HepG2 (cell line): ENCODE measurements at regions not wholly inside any gene's neighbourhood (a gene's known extent, or its start where the extent isn't known, plus 50 kb on each side); places are given as distances from the start of the nearest gene placed in this dataset.

Experiments used
- BORCS8-MEF2B ChIP-seq: sonication (generic); formaldehyde crosslinking; IDR thresholded peaks from 2 replicates; pipeline ENCODE4 v1.8.0; 2022; ENCODE audit warnings: mild to moderate bottlenecking, missing genetic modification reagents
- DPF2 ChIP-seq: sonication (generic); formaldehyde crosslinking; IDR thresholded peaks from 2 replicates; pipeline ENCODE4 v1.4.0; 2020; ENCODE audit warnings: mild to moderate bottlenecking, low read depth, missing genetic modification reagents, borderline replicate concordance
- EZH2 ChIP-seq: conservative IDR thresholded peaks from 2 replicates; pipeline ENCODE4 v1.6.1; 2012; ENCODE audit warnings: mild to moderate bottlenecking, low read depth, low read length, moderate library complexity
- HNRNPL ChIP-seq: fragments of 200-400 bp; formaldehyde crosslinking; IDR thresholded peaks from 2 replicates; pipeline ENCODE4 v1.6.1; 2017; ENCODE audit warnings: mild to moderate bottlenecking, low read depth, low read length
- HOXA7 ChIP-seq: sonication (generic); formaldehyde crosslinking; IDR thresholded peaks from 2 replicates; pipeline ENCODE4 v1.8.1; 2022; ENCODE audit warnings: mild to moderate bottlenecking, missing genetic modification reagents, moderate library complexity
- KDM4B ChIP-seq: sonication (generic); formaldehyde crosslinking; IDR thresholded peaks from 2 replicates; pipeline ENCODE4 v1.4.0; 2020; ENCODE audit warnings: missing genetic modification reagents
- LBX2 ChIP-seq: sonication (generic); formaldehyde crosslinking; IDR thresholded peaks from 2 replicates; pipeline ENCODE4 v1.5.0; 2020; ENCODE audit warnings: missing genetic modification reagents, mild to moderate bottlenecking, borderline replicate concordance
- NFE2L1 ChIP-seq: sonication (generic); formaldehyde crosslinking; IDR thresholded peaks from 2 replicates; pipeline ENCODE4 v1.4.0; 2020; ENCODE audit warnings: missing genetic modification reagents, mild to moderate bottlenecking, borderline replicate concordance
- RAD21 ChIP-seq: fragments of 450-650 bp; formaldehyde crosslinking; IDR thresholded peaks from 2 replicates; pipeline ENCODE4 v1.5.0; 2020; ENCODE audit warnings: mild to moderate bottlenecking
- TRIM24 ChIP-seq: sonication (generic); formaldehyde crosslinking; IDR thresholded peaks from 2 replicates; pipeline ENCODE4 v1.8.0; 2022; ENCODE audit warnings: mild to moderate bottlenecking, missing genetic modification reagents
- ZNF224 ChIP-seq: sonication (generic); formaldehyde crosslinking; IDR thresholded peaks from 2 replicates; pipeline ENCODE4 v1.5.0; 2020; ENCODE audit warnings: mild to moderate bottlenecking, missing genetic modification reagents
- ZNF44 ChIP-seq: sonication (generic); formaldehyde crosslinking; IDR thresholded peaks from 2 replicates; pipeline ENCODE4 v1.5.1; 2020; ENCODE audit warnings: mild to moderate bottlenecking, missing genetic modification reagents
- ZNF451 ChIP-seq: sonication (generic); formaldehyde crosslinking; IDR thresholded peaks from 2 replicates; pipeline ENCODE4 v1.5.0; 2020; ENCODE audit warnings: mild to moderate bottlenecking, missing genetic modification reagents
- ZNF556 ChIP-seq: sonication (generic); formaldehyde crosslinking; IDR thresholded peaks from 2 replicates; pipeline ENCODE4 v1.4.0; 2020; ENCODE audit warnings: mild to moderate bottlenecking, missing genetic modification reagents, borderline replicate concordance
- ZNF572 ChIP-seq: sonication (generic); formaldehyde crosslinking; IDR thresholded peaks from 2 replicates; pipeline ENCODE4 v1.5.1; 2020; ENCODE audit warnings: mild to moderate bottlenecking, missing genetic modification reagents
- ZNF883 ChIP-seq: sonication (generic); formaldehyde crosslinking; IDR thresholded peaks from 2 replicates; pipeline ENCODE4 v1.5.1; 2020; ENCODE audit warnings: mild to moderate bottlenecking, missing genetic modification reagents; ENCODE audit errors: not compliant biosample characterization
- TF ChIP-seq, protein P1 (sequence below): sonication (generic); formaldehyde crosslinking; IDR thresholded peaks from 2 replicates; pipeline ENCODE4 v1.5.0; 2020; ENCODE audit warnings: missing genetic modification reagents
- TF ChIP-seq, protein P2 (sequence below): sonication (generic); formaldehyde crosslinking; IDR thresholded peaks from 2 replicates; pipeline ENCODE4 v1.8.1; 2023; ENCODE audit warnings: missing genetic modification reagents, mild to moderate bottlenecking, borderline replicate concordance
- TF ChIP-seq, protein P3 (sequence below): sonication (generic); formaldehyde crosslinking; IDR thresholded peaks from 2 replicates; pipeline ENCODE4 v1.4.0; 2020; ENCODE audit warnings: missing genetic modification reagents
- TF ChIP-seq, protein P4 (sequence below): IDR thresholded peaks from 2 replicates; pipeline ENCODE4 v1.6.1; 2016; ENCODE audit warnings: low read depth, missing genetic modification reagents, missing compliant biosample characterization

DNA sequence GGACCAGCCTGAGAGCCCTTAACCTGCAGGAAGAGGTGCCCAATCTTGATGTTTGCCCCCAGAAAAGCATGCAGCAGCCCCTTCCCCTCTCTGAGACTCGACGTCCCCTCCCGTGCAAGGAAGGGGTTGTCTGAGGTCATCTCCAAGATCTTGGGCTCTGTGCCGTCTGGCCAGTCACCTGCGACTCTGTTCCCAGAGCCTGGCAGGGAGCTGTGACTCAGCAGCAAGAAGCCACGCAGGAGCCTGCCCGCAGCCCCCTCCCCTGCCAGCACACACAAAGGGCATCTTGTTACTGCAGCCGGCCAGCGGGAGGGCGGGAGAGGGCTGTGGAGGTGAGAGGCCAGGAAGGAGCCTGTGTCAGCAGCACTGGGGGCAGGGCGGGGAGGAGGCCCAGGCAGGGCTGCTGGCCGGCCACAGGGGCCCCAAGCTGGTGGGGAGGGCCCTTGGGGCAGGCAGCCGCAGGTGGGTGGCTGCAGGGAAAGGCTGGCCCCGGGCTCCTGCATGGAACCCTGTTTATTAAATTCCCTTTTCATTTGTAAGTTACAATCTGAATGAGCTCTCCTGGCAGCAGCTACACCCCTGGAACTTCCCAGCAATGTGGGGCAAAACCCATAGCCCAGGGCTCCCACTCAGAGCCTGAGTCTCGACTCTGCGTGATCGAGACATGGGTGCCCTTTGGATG, 103.7 kb upstream of the ZMIZ1 start (continued):
- TF ChIP-seq NFE2L1 (CRISPR knock-in tag) (no peak; the same call in 1 of the 2 replicates), DPF2 (CRISPR knock-in tag) (peak; percentile 75), TRIM24 (no peak), ZNF556 (CRISPR knock-in tag) (peak; percentile 93; the same call in 1 of the 2 replicates), LBX2 (CRISPR knock-in tag) (no peak), ZNF451 (no peak; the same call in 1 of the 2 replicates), KDM4B (CRISPR knock-in tag) (peak; percentile 50; the same call in 1 of the 2 replicates), BORCS8-MEF2B (CRISPR knock-in tag) (peak; percentile 74), HNRNPL (peak; percentile 96), ZNF572 (CRISPR knock-in tag) (no peak), RAD21 (CRISPR knock-in tag) (peak; percentile 67), EZH2 (no peak), ZNF224 (CRISPR knock-in tag) (0 out of 2 replicates have a peak, but pooled peaks have one; percentile 41), HOXA7 (CRISPR knock-in tag) (no peak), ZNF883 (CRISPR knock-in tag) (peak; percentile 23), ZNF44 (CRISPR knock-in tag) (no peak)
- TF ChIP-seq, protein P1, sequence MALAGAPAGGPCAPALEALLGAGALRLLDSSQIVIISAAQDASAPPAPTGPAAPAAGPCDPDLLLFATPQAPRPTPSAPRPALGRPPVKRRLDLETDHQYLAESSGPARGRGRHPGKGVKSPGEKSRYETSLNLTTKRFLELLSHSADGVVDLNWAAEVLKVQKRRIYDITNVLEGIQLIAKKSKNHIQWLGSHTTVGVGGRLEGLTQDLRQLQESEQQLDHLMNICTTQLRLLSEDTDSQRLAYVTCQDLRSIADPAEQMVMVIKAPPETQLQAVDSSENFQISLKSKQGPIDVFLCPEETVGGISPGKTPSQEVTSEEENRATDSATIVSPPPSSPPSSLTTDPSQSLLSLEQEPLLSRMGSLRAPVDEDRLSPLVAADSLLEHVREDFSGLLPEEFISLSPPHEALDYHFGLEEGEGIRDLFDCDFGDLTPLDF (CRISPR knock-in tag): no peak
- TF ChIP-seq, protein P2, sequence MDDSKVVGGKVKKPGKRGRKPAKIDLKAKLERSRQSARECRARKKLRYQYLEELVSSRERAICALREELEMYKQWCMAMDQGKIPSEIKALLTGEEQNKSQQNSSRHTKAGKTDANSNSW (CRISPR knock-in tag): no peak
- TF ChIP-seq, protein P3, sequence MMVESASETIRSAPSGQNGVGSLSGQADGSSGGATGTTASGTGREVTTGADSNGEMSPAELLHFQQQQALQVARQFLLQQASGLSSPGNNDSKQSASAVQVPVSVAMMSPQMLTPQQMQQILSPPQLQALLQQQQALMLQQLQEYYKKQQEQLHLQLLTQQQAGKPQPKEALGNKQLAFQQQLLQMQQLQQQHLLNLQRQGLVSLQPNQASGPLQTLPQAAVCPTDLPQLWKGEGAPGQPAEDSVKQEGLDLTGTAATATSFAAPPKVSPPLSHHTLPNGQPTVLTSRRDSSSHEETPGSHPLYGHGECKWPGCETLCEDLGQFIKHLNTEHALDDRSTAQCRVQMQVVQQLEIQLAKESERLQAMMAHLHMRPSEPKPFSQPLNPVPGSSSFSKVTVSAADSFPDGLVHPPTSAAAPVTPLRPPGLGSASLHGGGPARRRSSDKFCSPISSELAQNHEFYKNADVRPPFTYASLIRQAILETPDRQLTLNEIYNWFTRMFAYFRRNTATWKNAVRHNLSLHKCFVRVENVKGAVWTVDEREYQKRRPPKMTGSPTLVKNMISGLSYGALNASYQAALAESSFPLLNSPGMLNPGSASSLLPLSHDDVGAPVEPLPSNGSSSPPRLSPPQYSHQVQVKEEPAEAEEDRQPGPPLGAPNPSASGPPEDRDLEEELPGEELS (CRISPR knock-in tag): peak; percentile 90
- TF ChIP-seq, protein P4, sequence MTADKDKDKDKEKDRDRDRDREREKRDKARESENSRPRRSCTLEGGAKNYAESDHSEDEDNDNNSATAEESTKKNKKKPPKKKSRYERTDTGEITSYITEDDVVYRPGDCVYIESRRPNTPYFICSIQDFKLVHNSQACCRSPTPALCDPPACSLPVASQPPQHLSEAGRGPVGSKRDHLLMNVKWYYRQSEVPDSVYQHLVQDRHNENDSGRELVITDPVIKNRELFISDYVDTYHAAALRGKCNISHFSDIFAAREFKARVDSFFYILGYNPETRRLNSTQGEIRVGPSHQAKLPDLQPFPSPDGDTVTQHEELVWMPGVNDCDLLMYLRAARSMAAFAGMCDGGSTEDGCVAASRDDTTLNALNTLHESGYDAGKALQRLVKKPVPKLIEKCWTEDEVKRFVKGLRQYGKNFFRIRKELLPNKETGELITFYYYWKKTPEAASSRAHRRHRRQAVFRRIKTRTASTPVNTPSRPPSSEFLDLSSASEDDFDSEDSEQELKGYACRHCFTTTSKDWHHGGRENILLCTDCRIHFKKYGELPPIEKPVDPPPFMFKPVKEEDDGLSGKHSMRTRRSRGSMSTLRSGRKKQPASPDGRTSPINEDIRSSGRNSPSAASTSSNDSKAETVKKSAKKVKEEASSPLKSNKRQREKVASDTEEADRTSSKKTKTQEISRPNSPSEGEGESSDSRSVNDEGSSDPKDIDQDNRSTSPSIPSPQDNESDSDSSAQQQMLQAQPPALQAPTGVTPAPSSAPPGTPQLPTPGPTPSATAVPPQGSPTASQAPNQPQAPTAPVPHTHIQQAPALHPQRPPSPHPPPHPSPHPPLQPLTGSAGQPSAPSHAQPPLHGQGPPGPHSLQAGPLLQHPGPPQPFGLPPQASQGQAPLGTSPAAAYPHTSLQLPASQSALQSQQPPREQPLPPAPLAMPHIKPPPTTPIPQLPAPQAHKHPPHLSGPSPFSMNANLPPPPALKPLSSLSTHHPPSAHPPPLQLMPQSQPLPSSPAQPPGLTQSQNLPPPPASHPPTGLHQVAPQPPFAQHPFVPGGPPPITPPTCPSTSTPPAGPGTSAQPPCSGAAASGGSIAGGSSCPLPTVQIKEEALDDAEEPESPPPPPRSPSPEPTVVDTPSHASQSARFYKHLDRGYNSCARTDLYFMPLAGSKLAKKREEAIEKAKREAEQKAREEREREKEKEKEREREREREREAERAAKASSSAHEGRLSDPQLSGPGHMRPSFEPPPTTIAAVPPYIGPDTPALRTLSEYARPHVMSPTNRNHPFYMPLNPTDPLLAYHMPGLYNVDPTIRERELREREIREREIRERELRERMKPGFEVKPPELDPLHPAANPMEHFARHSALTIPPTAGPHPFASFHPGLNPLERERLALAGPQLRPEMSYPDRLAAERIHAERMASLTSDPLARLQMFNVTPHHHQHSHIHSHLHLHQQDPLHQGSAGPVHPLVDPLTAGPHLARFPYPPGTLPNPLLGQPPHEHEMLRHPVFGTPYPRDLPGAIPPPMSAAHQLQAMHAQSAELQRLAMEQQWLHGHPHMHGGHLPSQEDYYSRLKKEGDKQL (CRISPR knock-in tag): peak; percentile 84; the same call in 1 of the 2 replicates
